Esophagus muscularis mucosa (tissue), 4 donors: ENCODE measurements at regions not wholly inside any gene's neighbourhood (a gene's known extent, or its start where the extent isn't known, plus 50 kb on each side); places are given as distances from the start of the nearest gene placed in this dataset.

Source experiments
- DNase-seq: peaks from one replicate; pipeline ENCODE4 v3.0.0-alpha.2; 2017; ENCODE audit errors: extremely low spot score
- H3K27ac ChIP-seq, 4 donors: fragments of 200-600 bp; sonication (generic); replicated peaks in 1 of 4; 1 replicate in 3 of 4; 2 replicates in 1 of 4; pipeline ENCODE4 v1.5.1; 2016 to 2019; ENCODE audit warnings: mild to moderate bottlenecking in 1 of 4
- H3K27me3 ChIP-seq, 4 donors: fragments of 200-600 bp; sonication (generic); one replicate each; pipeline versions ENCODE4 v1.5.1 to v1.6.0; 2016 to 2019
- H3K36me3 ChIP-seq, 4 donors: fragments of 200-600 bp; sonication (generic); one replicate each; pipeline ENCODE4 v1.5.1; 2016 to 2019
- H3K4me1 ChIP-seq, 4 donors: fragments of 200-600 bp; sonication (generic); one replicate each; pipeline ENCODE4 v1.5.1; 2016 to 2019
- H3K4me3 ChIP-seq, 4 donors: fragments of 200-600 bp; sonication (generic); 1 replicate in 2 of 4; 2 replicates in 2 of 4; pipeline ENCODE4 v1.5.1; 2016 to 2019; ENCODE audit warnings: mild to moderate bottlenecking in 4 of 4, moderate library complexity in 1 of 4
- H3K9me3 ChIP-seq, 4 donors: fragments of 200-600 bp; sonication (generic); 1 replicate in 3 of 4; 2 replicates in 1 of 4; pipeline ENCODE4 v1.5.1; 2016 to 2019
- CTCF ChIP-seq, 3 experiments: fragments of 200-600 bp in 2 of 3; fragments of 450-650 bp in 1 of 3; sonication (generic) in 2 of 3; IDR thresholded peaks; one replicate each; pipeline ENCODE4 v1.5.1; 2017 to 2019; ENCODE audit warnings: antibody characterized with exemption in 3 of 3, mild to moderate bottlenecking in 2 of 3, moderate library complexity in 1 of 3
- EP300 ChIP-seq: sonication (generic); formaldehyde crosslinking; IDR thresholded peaks from one replicate; pipeline ENCODE4 v1.6.1; 2017; ENCODE audit warnings: antibody characterized with exemption
- POLR2A ChIP-seq: fragments of 450-650 bp; IDR thresholded peaks from one replicate; pipeline ENCODE4 v1.6.1; 2017; ENCODE audit warnings: antibody characterized with exemption, moderate library complexity, mild to moderate bottlenecking, low read depth
- POLR2AphosphoS5 ChIP-seq, 2 donors: sonication (generic); formaldehyde crosslinking; IDR thresholded peaks; one replicate each; pipeline ENCODE4 v1.6.1; 2017; ENCODE audit warnings: antibody characterized with exemption in 2 of 2
- WGBS: methylation state at CpG from one replicate; pipeline ENCODE4 v1.1.5; 2018; 5-methylcytosine and 5-hydroxymethylcytosine counted together
- intact Hi-C: fragments of 100-400 bp; cut with DNase I; formaldehyde crosslinking; loops from one replicate; pipeline ENCODE4 v1.15.1; 2023

DNA sequence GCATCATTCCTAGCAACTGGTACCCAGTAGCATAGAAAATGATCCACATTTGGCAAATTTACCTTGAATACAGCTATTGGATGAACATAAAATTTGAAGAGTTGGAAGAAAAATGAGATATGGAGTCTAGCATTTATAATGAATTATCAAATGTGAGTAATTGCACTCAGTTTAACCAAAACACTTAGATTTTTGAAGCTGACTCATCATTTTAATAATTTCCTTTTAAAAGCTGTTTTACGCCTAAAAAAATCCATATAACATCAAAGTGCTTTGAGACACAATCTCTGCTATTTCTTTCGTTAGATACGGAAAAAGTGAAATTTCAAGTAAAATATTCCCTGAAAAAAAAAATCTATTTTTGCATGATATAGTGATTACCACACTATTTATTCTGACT is 767.4 kb downstream of the ROBO2 start:
- H3K4me1 ChIP-seq, result no peaks in the 10 kb centered on the region
- TF ChIP-seq EP300, result no peak
- TF ChIP-seq POLR2A, result no peak
- no peak for TF ChIP-seq POLR2AphosphoS5 (IDR thresholded peaks at IDR 0.05)
- no peak for TF ChIP-seq CTCF (IDR thresholded peaks at IDR 0.05)
- H3K27me3 ChIP-seq, result no peaks in the 10 kb centered on the region
- H3K27ac ChIP-seq, result no peak overlapping the region
- intact Hi-C loops, result no loop called here
- no peak overlapping the region for H3K4me3 ChIP-seq
- no peaks in the 10 kb centered on the region for H3K9me3 ChIP-seq
- no peaks in the 10 kb centered on the region for H3K36me3 ChIP-seq
- 90% methylated on average over 3 of the region's 3 CpGs for WGBS
- DNase-seq, result no peak

DNA sequence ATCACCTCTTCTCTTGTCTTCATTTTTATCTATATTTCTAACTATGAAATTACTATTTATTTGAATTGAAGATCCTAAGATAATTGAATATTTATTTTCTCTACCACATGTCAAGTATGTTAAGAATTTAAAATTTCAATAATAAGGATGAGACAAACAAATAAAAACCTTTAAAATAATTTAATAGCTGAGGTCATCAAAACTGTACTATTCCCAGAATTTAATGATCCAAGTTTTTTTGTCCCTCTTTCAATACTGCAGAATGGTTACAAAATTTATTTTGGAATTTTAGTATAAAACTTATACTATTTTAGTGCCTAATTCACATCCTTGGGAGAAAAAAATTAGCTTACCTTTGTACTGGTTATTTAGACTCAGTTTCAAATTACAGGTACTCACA is 774.9 kb downstream of the ROBO2 start:
- TF ChIP-seq EP300 (no peak), CTCF (IDR thresholded peaks at IDR 0.05) (no peak), POLR2A (no peak), POLR2AphosphoS5 (IDR thresholded peaks at IDR 0.05) (no peak)
- DNase-seq, result no peak
- H3K4me3 ChIP-seq, result no peak overlapping the region
- intact Hi-C loops, result no loop called here
- H3K9me3 ChIP-seq, result no peaks in the 10 kb centered on the region
- H3K4me1 ChIP-seq, result no peaks in the 10 kb centered on the region
- H3K27ac ChIP-seq, result no peak overlapping the region
- H3K36me3 ChIP-seq, result no peaks in the 10 kb centered on the region
- H3K27me3 ChIP-seq, result no peaks in the 10 kb centered on the region

GRCh38 chr3:77815467-77815866 is 775.6 kb downstream of the ROBO2 start:
- Histone ChIP-seq H3K27me3 (no peaks in the 10 kb centered on the region), H3K9me3 (no peaks in the 10 kb centered on the region), H3K27ac (no peak overlapping the region), H3K36me3 (no peaks in the 10 kb centered on the region), H3K4me3 (no peak overlapping the region), H3K4me1 (no peaks in the 10 kb centered on the region)
- intact Hi-C loops, result no loop called here
- TF ChIP-seq EP300 (no peak), CTCF (IDR thresholded peaks at IDR 0.05) (no peak), POLR2AphosphoS5 (IDR thresholded peaks at IDR 0.05) (no peak), POLR2A (no peak)
- DNase-seq, result no peak
- 83% methylated on average over 2 of the region's 2 CpGs for WGBS

DNA sequence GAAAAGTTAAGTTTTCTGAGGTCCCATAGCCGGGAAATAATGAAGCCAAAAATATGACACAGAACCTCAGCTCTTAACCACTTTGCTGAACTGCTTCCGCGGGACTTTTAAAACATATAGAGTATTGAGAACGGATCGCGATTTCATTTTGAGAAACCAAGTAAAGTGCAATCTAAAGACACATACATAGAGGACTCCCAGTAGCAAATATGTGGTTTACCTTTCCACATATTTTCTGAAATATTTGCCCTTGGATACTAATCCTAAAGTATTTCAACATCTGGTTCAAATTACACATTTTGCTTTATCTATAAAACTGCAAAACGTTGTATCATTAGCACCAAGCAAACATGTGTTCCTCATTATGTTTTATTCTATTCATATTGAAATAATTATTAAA is 776.5 kb downstream of the ROBO2 start:
- H3K9me3 ChIP-seq, result no peaks in the 10 kb centered on the region
- no peaks in the 10 kb centered on the region for H3K4me1 ChIP-seq
- H3K27ac ChIP-seq, result no peak overlapping the region
- 67% methylated on average over 7 of the region's 7 CpGs for WGBS
- TF ChIP-seq POLR2AphosphoS5 (IDR thresholded peaks at IDR 0.05), result no peak
- TF ChIP-seq EP300, result no peak
- TF ChIP-seq CTCF (IDR thresholded peaks at IDR 0.05), result no peak
- TF ChIP-seq POLR2A, result no peak
- no peak for DNase-seq
- no peaks in the 10 kb centered on the region for H3K27me3 ChIP-seq
- no peak overlapping the region for H3K4me3 ChIP-seq
- intact Hi-C loops, result no loop called here
- no peaks in the 10 kb centered on the region for H3K36me3 ChIP-seq

DNA sequence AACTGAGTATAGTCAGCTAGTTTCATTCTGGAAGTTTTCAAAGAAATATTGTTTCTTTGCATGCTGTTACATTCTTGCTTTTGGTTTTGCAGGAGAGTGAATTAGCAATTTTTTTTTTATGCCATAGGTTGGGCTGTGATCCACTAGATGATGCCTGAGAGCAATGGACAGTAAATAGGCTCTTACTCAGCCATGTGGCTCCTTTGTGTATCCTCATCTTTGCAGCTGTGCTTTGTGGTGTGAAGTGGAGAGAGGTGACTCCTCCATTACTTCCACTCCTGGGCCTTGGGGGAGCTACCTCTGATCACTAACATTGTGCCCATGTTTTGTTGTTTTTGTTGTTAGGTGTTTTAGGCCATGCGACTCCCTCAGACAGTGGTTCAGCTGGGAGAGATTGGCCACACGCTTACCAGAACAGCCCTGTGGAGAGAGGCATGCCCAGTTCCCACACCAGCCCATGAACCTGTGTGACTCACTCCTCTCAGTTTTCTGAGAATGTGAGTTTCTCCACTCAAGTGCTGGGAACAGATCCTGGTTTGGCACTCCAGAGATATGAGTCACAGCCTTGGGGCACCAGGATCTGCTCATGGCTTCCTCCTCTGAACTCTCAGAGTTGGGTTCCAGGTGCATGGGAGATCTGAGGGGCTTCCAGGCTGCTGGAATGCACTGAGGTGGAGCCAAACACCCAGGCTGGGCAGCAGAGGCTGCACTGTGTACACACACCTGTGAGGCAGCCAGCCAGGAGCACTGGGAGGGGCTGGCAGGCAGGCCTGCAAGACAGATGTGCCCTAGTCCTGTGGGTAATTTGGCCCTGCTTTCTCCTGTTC is 785.3 kb downstream of the ROBO2 start:
- no peak for DNase-seq
- 94% methylated on average over 2 of the region's 2 CpGs for WGBS
- Histone ChIP-seq H3K27ac (no peak overlapping the region), H3K4me3 (no peak overlapping the region), H3K36me3 (no peaks in the 10 kb centered on the region), H3K4me1 (no peaks in the 10 kb centered on the region), H3K27me3 (no peaks in the 10 kb centered on the region), H3K9me3 (no peaks in the 10 kb centered on the region)
- no peak for TF ChIP-seq POLR2AphosphoS5 (IDR thresholded peaks at IDR 0.05)
- no peak for TF ChIP-seq POLR2A
- TF ChIP-seq EP300, result no peak
- no peak for TF ChIP-seq CTCF (IDR thresholded peaks at IDR 0.05)
- intact Hi-C loops, result no loop called here
